Inflammatory macrophage (primary cell): ENCODE measurements at regions not wholly inside any gene's neighbourhood (a gene's known extent, or its start where the extent isn't known, plus 50 kb on each side); places are given as distances from the start of the nearest gene placed in this dataset.

ENCODE experiments used
- DNase-seq, 2 donors: peaks; one replicate each; pipeline ENCODE4 v3.0.0-alpha.2; 2020 to 2022

GRCh38 chr2:118558846-118559245 is 288.6 kb downstream of the EN1 start:
- DNase-seq: no peak

DNA sequence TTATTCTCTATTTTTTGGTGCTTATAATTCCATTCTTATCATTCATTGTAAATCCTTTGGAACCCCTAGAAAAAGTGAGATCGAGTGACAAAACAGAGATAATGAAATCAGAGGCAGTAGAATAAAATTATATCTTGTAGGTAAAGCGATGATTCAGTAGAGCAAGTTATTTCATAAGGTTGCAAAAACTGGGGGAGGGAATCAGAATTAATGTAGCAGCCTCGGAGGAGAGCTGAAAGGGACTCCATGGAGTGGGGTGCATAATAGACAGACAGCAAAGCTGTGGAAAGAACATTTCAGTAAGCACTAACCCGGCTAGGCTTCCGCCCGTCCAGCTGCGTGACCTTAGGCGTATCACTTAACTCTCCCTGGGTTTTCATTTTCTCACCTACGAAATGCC is 289.7 kb downstream of the EN1 start:
- no peak for DNase-seq

GRCh38 chr2:118557016-118557415 is 290.4 kb downstream of the EN1 start:
- DNase-seq: no peak

DNA sequence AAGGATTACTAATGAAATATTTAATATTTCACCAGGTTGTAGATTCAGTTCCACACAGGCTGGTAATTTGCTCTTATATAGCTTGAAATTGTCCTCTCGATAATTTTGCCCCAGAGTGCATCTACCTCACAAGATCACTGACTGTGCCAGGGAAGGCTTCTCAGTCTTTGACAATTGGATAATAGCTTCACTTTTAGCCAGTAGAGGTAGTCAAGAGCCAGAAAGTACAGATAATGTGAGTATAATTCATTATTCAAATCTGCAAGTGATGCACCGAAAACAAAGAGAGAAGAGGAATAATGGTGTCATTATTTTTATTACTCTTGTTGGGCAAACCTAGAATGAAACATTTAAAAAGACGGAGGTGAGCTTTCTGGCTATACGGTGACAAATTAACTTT is 292.8 kb downstream of the EN1 start:
- no peak for DNase-seq

DNA sequence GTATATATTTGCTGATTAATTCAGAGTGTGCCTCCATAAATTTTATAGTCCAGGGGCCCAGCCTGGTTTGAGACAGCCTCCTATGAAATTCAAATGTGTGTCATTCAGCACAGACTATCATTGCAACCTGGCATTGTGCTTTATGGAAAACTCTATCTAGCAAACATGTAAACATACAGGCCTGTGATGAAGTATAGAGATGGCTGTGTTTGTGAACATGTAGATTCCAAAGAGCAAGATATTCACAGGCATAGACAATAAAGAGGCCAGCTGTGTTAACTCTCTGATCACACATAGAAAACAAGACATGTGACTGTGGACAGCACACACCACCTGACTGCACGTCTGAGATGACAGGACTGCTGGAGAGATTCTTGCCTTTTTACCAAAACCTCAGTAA is 297.9 kb downstream of the EN1 start:
- no peak for DNase-seq

DNA sequence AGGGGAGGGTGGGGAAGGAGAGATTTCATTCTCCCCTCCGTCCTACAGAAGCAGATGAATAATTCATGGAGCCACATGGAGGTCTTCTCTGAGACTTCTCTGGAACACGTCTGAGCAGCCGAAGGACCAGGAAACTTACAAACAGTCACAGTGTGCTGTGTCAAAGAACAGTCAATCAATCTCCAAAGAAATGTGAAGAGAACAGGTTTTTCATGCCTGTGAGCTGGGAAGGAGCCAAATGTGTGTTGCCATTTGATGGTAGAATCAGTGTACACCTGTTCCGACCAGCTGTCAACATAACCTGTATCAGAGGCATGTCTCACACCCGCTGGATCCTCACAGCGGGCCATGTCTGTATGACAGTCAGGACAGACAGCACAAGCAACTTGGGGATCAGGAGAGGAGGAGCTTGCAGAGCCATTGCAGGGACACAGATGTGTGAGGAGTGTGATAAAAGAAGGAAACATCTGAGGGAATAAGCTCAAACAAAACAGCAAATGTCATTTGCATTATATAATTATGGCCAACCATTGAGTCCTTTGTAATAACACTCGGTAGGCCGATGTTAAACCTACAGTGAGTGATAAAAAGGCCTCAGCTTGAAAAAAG is 298.5 kb downstream of the EN1 start:
- DNase-seq: no peak

DNA sequence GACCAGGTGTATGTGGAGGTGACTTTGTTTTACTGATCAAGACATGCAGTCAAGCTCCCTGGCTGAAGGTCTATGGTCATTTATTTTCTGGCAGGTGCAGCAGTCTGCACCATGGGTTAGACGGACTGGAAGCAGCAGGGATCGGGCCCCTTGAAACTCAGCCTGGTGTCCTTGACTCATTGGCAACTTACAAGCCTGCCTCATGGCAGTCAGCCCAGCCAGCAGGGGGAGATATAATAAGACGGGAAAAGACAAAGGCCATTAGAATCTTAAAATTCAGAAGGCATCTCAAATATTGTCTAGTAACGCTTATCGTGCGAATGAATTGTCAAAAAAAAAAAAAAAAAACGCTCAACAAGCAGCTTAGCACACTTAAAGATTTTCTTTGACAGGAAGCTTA is 308.2 kb downstream of the EN1 start:
- peak in 1 of 2 donors; percentile 1 for DNase-seq

DNA sequence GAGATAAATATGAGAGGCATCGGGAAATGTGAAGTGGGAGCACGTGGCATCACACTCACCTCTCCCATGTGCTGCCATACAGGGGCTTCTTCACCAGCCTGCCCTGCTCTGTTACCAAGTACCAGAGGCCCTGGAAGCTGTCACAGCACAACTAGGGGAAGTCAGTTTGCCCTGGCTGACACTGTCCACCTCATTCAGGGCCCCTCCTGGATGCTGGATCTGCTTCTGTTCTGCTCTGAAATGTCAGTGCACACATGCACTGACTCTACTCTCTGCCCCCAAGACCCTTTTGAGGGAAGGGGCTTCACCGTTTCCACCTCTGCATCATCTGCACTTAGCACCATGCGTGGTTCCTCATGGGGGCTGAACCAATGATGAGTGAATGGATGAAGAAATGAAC is 311.1 kb downstream of the EN1 start:
- no peak for DNase-seq

DNA sequence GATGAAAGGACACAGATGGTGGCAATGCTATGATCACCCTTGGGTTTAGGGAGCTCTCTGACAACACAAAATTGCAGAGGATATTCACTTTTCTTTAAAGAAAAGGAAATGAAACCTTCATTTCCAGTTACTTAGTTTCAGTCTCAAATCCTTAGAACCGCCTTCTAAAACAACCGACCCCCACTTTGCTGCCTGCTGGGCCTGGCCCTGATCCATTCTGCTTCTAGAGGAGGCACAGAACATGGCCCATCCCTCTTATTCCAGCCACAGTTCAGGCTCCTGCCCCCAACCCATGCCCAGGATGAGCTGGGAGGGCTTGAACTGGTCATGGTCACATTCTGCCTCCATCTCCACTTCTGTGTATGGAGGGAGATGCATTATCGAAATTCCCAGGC is 311.6 kb downstream of the EN1 start:
- DNase-seq: no peak

DNA sequence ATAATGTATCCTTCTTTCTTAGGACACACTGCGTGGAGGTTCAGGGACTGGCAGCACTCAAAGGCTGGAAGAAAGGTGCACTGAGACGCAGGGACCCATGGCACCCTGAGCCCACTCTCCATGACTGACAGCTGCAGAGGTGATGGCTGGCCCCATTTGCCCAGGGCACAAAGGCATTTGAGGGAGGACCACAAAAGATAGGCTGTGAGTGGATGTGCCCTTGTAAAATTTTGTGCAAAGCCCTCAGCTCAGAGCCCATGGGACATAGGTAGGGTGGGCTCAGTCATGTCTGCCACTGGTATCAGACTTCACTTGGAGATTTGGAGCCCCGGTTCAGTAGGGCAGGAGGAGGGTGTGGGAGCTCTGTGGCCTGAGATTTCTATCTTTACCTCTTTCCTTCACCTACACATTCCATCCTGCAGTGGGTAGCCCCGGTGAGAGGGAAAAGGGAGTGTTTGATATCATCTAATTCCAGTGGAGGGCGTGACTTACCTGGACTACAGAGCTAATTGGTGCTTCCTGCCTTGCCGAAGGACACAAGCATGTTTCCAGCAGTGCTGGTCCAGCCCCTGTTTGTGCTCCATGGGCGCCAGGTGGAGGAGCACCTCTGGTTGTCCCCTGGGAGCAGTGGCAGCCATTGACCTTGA is 312.2 kb downstream of the EN1 start:
- DNase-seq: no peak

GRCh38 chr2:118530976-118531375 is 316.5 kb downstream of the EN1 start:
- DNase-seq: no peak

- no peak for DNase-seq
Measured at GRCh38 chr2:118529908-118530599, 317.4 kb downstream of the EN1 start.

GRCh38 chr2:118527571-118527970 is 319.9 kb downstream of the EN1 start:
- DNase-seq: no peak

GRCh38 chr2:118525346-118525745 is 322.1 kb downstream of the EN1 start:
- no peak for DNase-seq

- no peak for DNase-seq
Measured at GRCh38 chr2:118524911-118525310, 322.5 kb downstream of the EN1 start.

DNA sequence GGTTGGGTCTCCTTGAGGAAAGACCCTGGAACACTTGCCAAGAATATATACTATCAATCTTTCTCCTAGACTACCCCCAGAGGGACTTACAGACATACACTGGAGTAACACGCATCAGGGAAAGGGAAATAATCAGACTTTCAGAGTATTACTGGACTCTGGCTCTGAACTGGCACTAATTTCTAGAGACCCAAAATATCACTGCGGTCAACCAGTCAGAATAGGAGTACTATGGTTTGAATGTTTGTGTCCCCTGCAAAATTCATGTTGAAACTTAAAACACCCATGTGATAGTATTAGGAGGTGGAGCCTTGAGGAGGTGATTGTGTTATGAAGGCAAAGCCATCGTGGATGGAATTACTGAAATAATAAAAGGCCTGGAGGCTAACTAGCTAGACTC is 323.7 kb downstream of the EN1 start:
- no peak for DNase-seq

DNA sequence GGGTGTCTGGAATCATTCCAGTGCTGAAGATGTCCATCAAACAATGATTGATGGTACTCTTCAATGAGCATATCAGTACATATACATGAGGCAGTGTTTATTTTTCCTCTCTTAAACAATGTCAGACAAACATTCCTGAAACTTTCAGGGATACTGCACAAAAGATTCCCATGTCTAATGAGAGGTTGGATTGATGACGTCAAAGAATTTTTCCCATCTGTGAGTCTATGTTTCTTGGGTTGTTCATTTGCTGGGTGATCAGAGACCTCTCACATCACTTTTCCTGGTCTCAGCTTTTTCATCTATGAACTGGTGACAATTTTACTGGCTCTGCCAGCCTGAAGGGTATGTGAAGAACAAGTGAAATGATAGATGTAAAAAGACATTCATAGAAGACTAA is 325.5 kb downstream of the EN1 start:
- DNase-seq: no peak

DNA sequence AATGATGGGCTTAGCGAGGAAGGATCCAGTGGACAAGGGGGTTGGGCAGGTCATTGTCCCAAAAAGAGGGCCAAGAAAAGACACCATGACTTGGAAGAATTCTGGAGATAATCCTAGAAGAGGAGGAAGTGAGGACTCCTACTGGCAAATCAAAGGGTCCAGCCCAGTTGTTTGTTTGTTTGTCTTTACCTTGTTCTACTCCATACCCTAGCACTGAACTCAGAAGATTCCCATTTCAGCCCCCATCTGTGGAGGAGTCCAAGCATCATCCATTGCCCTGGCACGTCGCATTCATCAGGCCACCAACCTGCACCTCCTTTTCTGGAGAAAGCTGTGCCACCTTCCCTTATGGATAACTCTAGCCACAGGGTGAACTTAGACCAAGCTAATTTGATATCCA is 326.2 kb downstream of the EN1 start:
- DNase-seq: no peak

DNA sequence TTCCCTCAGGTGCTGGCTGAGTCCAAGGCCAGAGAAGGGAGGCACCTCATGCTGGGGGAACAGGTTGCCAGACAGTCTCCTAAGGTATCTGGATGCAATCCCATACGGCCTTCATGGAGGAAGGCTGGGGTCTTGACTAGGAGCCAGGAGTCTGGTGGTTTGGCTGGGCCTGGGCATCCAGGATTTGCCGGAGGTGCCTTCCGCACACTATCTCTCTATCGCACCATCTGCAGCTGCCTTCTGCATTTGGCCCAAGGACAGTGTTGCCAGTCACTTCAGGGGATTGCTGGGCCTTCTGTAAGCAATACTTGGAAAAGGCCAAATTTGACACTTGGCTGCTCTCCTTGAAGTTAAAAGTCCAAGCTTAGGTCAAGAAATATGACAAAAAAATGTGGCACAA is 327.2 kb downstream of the EN1 start:
- DNase-seq: no peak

- no peak for DNase-seq
Measured at GRCh38 chr2:118519511-118519910, 327.9 kb downstream of the EN1 start.

GRCh38 chr2:118510807-118511206 is 336.6 kb downstream of the EN1 start:
- DNase-seq: no peak

- DNase-seq: no peak
Measured at GRCh38 chr2:118509319-118510004, 338.0 kb downstream of the EN1 start.

- DNase-seq: no peak
Measured at GRCh38 chr2:118508282-118508681, 339.2 kb downstream of the EN1 start.

DNA sequence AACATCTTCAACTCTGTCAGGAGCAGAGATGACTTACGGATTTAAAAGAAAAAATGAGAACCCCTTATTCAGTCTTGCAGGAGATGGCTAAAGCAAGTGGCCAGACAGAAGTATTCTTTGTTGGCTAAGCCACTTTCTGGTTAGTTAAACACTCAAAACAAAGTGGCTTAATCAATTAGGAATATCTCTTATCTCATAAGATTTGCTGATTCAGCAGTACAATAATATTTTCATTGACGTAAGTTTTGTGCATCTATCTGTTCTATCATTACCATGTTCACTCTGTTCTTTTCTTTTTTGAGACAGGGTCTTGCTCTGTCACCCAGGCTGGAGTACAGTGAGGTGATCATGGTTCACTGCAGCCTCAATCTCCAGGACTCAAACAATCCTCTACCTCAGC is 342.0 kb downstream of the EN1 start:
- no peak for DNase-seq
